A673 (cell line): ENCODE measurements at regions not wholly inside any gene's neighbourhood (a gene's known extent, or its start where the extent isn't known, plus 50 kb on each side); places are given as distances from the start of the nearest gene placed in this dataset.

Experiments
- BruUV-seq: library from RNA; stranded (reverse); fragments of 400-500 nt; replicated peaks from 2 replicates; lab custom pipeline; 2021; lab: Mats Ljungman, UMichigan
- CTCF ChIA-PET: fragments of 300-600 bp; sonication (Branson Sonifier 250); formaldehyde crosslinking; loops from one replicate; lab custom pipeline; 2022; ENCODE audit warnings: antibody characterized with exemption; lab: Charles Lee
- POLR2A ChIA-PET: fragments of 300-600 bp; sonication (Branson Sonifier 250); formaldehyde crosslinking; loops from one replicate; lab custom pipeline; 2022; ENCODE audit warnings: antibody characterized with exemption; ENCODE audit not compliant: low non-redundant PET; lab: Charles Lee
- DNase-seq: peaks from one replicate; pipeline ENCODE4 v3.0.0-alpha.2; 2015; ENCODE audit warnings: low spot score
- H3K27ac ChIP-seq: fragments of 200-600 bp; sonication (generic); 2 replicates; pipeline ENCODE4 v1.5.1; 2016; ENCODE audit warnings: mixed run types, low read depth, mild to moderate bottlenecking, mixed read lengths, antibody characterized with exemption, low read length; ENCODE audit not compliant: poor library complexity, severe bottlenecking
- H3K27me3 ChIP-seq: fragments of 200-600 bp; sonication (generic); replicated peaks from 2 replicates; pipeline ENCODE4 v1.6.1; 2017; ENCODE audit warnings: mixed run types, low read depth, mild to moderate bottlenecking, mixed read lengths, antibody characterized with exemption, low read length; ENCODE audit not compliant: insufficient read depth, poor library complexity
- H3K36me3 ChIP-seq: fragments of 200-600 bp; sonication (generic); 2 replicates; pipeline ENCODE4 v1.6.1; 2016; ENCODE audit warnings: mixed run types, mild to moderate bottlenecking, mixed read lengths, antibody characterized with exemption, low read length; ENCODE audit not compliant: insufficient read depth, poor library complexity, severe bottlenecking
- H3K4me1 ChIP-seq: fragments of 200-600 bp; sonication (generic); 2 replicates; pipeline ENCODE4 v1.6.1; 2017; ENCODE audit warnings: mixed run types, mild to moderate bottlenecking, mixed read lengths, antibody characterized with exemption, low read length; ENCODE audit not compliant: insufficient read depth, poor library complexity, severe bottlenecking
- H3K4me3 ChIP-seq: fragments of 200-600 bp; sonication (generic); 2 replicates; pipeline ENCODE4 v1.5.1; 2016; ENCODE audit warnings: low read depth, mixed run types, mild to moderate bottlenecking, mixed read lengths, low read length; ENCODE audit not compliant: poor library complexity, severe bottlenecking
- H3K9me3 ChIP-seq: fragments of 200-600 bp; sonication (generic); 2 replicates; pipeline ENCODE4 v1.6.1; 2016; ENCODE audit warnings: mixed run types, low read depth, mild to moderate bottlenecking, mixed read lengths, antibody characterized with exemption, low read length; ENCODE audit not compliant: poor library complexity, severe bottlenecking
- CTCF ChIP-seq: fragments of 300-800, 200-600 bp; sonication (generic); conservative IDR thresholded peaks from 2 replicates; pipeline ENCODE4 v1.5.1; 2017; ENCODE audit warnings: low read depth, mild to moderate bottlenecking, antibody characterized with exemption, low read length, moderate library complexity, mixed read lengths
- EZH2 ChIP-seq: fragments of 200-600 bp; sonication (generic); IDR thresholded peaks from 2 replicates; pipeline ENCODE4 v1.6.1; 2017; ENCODE audit warnings: borderline replicate concordance, low read depth, mild to moderate bottlenecking, mixed read lengths, antibody characterized with exemption, low read length; ENCODE audit not compliant: poor library complexity, severe bottlenecking
- intact Hi-C: fragments of 100-400 bp; cut with micrococcal nuclease; formaldehyde crosslinking; loops from one replicate; pipeline ENCODE4 v1.10.0; 2022; ENCODE audit not compliant: unreplicated experiment

- no TSS peak for BruUV-seq
- no peaks in the 10 kb centered on the region for H3K27me3 ChIP-seq
- ChIA-PET POLR2A (no interaction called here), CTCF (no interaction called here)
- TF ChIP-seq CTCF (no peak), EZH2 (no peak)
- H3K36me3 ChIP-seq = no peaks in the 10 kb centered on the region
- H3K4me1 ChIP-seq = no peaks in the 10 kb centered on the region
- no peak for DNase-seq
- H3K27ac ChIP-seq = no peak overlapping the region
- intact Hi-C loops = no loop called here
- no peaks in the 10 kb centered on the region for H3K9me3 ChIP-seq
- no peak overlapping the region for H3K4me3 ChIP-seq
Measured at GRCh38 chr1:188218289-188218688, 1389.5 kb downstream of the PLA2G4A start.

- no TSS peak for BruUV-seq
- no peaks in the 10 kb centered on the region for H3K4me1 ChIP-seq
- intact Hi-C loops = no loop called here
Measured at GRCh38 chr1:188220051-188220450, 1391.3 kb downstream of the PLA2G4A start.

GRCh38 chr1:188224263-188224662, 1395.5 kb downstream of the PLA2G4A start:
- no peaks in the 10 kb centered on the region for H3K36me3 ChIP-seq
- no peak for DNase-seq
- CTCF ChIA-PET = no interaction called here
- no TSS peak for BruUV-seq
- no peak overlapping the region for H3K27ac ChIP-seq
- H3K4me3 ChIP-seq = no peak overlapping the region
- no peaks in the 10 kb centered on the region for H3K27me3 ChIP-seq
- peaks cover 9% of the 10 kb centered on the region for H3K9me3 ChIP-seq
- intact Hi-C loops = no loop called here
- no peaks in the 10 kb centered on the region for H3K4me1 ChIP-seq
- no peak for TF ChIP-seq EZH2
- TF ChIP-seq CTCF = no peak
- POLR2A ChIA-PET = no interaction called here

More at GRCh38 chr1:188220051-188220450, 1391.3 kb downstream of the PLA2G4A start:
- no peak for TF ChIP-seq CTCF
- no peak for TF ChIP-seq EZH2
- Histone ChIP-seq H3K9me3 (peaks cover 6% of the 10 kb centered on the region), H3K27me3 (no peaks in the 10 kb centered on the region), H3K27ac (no peak overlapping the region), H3K4me3 (no peak overlapping the region), H3K36me3 (no peaks in the 10 kb centered on the region)
- ChIA-PET CTCF (no interaction called here), POLR2A (no interaction called here)
- no peak for DNase-seq
